ENCODE measurements at regions not wholly inside any gene's neighbourhood (a gene's known extent, or its start where the extent isn't known, plus 50 kb on each side); places are given as distances from the start of the nearest gene placed in this dataset.

DNA sequence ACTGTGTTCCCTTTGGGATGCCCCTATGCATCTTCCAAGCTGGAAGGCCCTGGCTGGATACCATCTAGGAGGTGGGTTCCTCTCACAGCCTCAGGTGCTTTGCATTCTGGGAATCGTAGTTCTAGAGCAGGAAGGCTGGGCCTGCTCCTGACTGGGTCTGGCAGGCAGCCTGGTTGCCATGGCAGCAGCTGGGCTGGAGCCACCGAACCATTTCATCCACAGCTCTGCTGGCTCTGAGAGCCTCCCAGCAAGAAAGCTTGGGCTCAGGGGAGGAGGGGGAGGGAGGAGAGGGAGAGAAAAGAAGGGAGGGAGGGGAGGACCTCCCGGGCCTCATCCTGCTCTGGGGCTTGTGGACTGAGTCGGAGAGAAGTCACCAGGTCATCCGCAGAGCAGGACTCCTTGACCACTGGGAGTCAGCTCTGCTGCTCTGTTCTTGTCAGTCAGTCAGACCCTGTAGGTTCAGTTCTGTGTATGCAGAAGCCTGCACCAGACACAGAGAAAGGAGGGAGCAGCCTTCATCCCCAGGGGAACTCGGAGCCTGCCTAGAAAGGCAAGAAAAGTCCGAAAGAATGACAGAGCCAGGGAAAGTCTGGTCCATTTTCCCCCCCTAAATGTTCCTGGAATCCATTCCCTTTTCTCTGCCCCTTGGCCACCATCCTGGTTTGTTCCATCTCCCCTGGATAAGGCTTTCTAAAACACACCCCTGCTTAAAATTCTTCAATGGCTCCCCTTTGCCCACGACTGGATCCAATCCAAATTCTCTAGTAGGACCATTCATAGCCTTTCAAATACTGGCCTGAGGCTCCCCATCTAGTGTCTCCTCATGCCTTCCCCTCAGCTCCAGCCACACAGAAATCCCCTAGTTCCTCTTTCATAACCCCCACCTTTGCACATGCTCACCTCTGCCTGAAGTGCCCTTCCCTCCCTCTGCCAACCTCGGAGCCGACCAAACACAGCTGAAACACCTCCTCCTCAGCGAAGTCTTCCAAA is 65.4 kb upstream of the ARAP3 start:
- no peak for DNase-seq (ENCODE audit: low read depth in 2 of 2)

DNA sequence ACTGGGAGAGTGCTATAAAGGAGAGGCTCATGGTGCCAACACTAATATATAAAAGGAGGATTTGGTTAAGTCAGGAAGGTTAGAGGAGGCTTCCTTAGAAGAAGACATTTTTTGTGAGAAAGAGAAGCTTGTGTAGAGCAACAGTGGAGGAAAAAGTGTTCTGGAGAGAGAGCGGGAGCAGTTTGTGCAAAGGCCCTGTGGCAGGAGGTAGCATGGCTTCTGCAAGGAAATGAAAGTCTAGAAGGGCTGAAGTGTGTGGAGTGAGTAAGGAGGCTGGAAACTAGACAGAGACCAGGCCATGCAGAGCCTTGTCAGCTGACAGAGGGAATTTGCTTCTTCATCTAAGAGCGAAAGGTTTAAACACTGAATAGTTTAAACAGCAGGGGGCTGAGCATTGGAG is 64.4 kb upstream of the ARAP3 start:
- no peak for DNase-seq (ENCODE audit: low read depth in 2 of 2)

DNA sequence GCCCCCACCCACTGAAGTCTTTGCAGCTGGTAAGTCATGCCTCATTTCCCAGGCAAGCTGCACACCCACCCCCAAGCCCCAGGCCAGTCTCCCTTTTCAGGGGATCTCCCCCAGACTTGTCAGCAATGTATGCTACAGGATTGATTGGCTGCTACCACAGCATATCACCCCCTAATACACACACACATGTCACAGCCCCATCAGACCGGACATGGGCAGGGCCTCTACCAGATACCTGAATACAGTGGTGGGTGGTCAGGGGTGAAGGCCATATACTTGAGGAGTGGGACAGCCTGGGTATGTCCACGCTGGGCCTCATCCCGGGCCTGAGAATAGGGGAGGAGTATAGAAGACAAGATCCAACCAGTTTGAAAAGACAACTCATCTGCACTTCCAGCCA is 63.4 kb upstream of the ARAP3 start:
- DNase-seq (ENCODE audit: low read depth in 2 of 2), result no peak

DNA sequence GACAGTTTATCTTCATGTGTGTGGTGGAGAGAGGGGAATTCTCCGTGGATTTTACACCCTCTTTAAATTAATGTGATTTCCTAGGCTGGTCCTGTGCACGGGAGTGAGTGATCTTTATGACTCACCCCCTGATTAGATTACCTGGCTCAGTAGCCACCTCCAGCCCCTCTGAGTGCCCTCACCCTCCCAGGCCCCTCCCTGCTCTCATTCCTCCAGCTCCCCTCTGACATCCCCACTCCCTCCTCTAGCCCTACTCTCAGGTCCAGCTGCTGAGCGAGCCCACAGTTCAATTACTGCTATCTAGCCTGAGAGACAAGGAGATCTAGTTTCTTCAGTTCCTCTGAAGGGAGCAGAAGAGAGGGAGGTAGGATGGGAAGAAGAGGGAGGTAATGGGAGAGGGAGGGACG is 61.8 kb upstream of the ARAP3 start:
- DNase-seq (ENCODE audit: low read depth in 2 of 2), result no peak

DNA sequence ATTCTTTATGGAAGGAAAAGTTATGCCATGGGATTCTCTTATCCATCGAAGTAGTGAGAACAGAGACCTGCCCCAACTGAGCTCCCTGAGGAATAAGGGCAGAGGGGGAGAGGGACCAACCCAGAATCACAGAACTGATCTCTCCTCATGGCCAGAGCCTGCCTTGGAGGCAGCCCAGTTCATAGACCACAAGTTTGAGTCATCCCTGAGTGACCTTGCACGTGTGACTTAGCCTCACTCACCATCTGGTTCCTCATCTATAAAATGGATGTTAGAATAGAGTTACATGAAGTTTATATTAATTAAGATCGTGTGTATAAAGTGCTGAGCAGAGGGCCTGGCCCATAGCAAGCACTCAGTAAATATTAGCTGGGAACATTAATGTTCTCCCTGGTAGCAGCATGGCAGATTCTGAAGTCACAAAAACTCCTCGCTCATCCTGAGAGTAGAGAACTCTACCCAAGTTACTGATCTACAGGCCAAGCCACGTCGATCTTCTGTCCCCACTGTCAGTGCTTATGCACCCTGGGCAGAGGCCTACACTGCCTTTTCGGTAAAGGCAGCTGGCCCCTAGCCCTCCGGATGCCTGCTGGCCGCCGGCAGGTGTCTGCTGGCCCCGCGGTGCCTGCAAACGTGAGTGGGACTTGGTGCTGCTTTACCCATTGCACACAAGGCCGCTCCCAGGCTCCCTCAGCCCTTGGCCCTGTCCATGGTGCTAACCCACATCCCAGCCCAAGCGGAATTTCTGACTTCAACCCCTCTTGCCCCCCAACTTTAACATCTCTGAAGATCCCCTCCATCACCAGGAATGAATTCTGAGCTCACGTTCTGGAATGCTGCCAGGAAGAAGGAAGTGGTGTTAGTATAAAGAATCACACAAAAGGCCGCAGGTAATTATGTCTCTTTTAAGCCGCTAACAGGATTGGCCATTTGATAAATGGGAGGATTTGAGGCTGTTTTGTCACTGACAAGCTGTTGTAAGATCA is 61.1 kb upstream of the ARAP3 start:
- no peak for DNase-seq (ENCODE audit: low read depth in 2 of 2)

DNA sequence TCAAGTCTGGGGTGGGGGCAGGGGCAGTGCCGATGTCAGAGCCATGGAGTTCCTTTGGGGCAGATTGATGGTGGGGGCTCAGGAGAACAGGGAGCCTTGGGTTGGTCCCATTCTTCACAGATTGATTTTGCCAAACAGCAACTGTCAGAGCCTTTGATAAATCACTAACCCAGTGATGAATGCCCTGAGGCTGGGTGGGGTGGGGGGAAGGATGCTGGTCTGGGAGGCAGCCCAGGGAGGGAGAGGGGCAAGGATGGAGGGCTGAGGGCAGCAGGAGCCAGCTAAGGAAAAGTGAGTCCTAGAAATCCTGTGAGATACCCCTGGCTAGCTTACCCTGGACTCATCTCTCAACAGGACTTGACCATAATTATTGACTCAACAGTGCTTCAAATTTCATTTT is 60.1 kb upstream of the ARAP3 start:
- no peak for DNase-seq (ENCODE audit: low read depth in 2 of 2)

DNA sequence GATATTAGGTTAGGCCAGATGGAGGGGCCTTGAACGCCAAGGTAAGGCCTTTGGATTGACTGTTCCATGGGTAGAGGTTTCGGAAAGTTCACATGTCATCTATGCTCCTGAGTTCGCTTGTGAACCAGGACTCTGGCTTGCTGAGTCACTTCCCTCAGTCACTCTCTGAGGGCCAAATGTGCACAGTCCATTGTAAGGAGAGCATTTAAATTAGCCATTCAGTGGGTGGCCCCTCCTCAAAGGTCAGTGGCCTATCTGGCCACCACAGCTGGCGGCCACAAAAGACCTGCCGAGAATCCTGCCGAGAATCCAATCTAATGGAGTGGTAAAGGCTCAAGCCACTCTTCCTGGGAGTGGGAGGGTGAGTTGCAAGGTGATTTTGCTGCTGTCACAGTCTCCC is 58.9 kb upstream of the ARAP3 start:
- no peak for DNase-seq (ENCODE audit: low read depth in 2 of 2)

DNA sequence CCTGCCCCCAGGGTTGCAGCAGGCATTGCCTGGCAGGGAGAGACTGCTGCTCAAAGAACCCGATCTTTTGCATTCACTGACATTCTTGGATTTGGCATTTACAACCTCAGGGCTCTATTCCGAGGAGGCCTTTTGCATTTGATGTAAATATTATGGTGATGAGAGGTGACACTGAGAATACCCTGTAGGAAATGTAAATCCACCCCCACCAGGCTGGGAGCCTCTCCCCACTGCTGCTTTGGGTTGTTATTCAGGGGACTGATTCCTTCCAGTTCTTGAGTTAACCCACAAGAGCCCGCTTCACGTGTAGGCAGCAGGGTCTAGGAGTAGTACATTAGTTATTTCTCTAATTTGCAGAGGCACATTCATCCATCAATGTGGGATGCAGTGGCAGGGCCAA is 55.5 kb upstream of the ARAP3 start:
- DNase-seq (ENCODE audit: low read depth in 2 of 2), result no peak

DNA sequence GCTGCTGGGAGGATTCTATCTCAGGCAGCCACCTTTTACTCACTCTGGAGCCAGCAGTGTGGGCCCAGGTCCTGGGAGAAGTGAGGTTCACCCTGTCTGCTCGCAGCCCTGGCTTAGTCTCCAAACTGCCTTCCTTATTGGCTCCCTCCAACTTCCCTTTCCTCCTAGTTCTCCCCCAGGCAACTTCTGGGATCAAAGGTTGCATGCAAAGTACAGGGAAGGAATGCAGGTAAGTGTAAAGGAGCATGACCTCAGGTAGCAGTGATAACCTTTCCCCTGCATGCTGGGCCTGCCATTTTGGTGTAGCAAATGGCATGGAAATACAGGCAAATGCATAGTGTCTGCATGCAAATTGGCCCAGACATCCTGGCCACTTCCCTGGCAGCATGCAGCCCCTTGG is 53.8 kb upstream of the ARAP3 start:
- DNase-seq (ENCODE audit: low read depth in 2 of 2), result no peak

DNA sequence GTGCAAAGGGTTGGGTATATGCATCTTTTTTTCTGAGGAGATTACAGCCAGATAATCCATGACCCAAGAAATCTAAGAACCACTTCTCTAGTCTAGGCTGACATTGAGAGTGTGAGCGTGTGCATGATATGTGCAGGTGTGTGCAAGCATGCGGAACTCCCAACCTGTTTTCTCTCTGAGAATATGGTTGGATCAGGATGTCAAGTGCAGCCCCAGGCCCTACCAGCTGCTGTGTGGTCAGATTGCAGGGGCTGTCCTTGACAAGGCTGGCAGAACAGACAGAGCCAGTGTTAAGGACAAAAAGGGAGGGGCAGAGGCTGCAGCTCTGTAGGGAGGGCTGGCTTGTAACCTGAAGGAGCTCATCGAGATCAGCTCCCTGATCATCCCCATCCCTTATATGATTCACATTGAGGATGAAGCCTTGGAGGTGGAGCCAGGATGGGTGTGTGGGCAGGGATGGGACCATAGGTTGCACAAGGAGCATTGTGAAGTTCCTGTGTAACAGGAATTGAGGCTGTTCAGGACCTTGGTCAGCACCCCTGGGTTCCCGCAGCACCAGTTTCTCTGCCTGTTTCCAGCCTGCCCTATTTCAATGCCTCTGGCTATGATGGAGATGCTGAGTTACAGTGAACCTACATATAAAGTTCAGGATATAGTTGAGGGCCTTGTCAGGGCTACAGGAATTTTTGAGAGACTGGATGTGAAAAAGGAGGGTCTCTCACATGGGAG is 52.6 kb upstream of the ARAP3 start:
- peak in 1 of 2 donors; percentile 4 for DNase-seq (ENCODE audit: low read depth in 2 of 2)

DNA sequence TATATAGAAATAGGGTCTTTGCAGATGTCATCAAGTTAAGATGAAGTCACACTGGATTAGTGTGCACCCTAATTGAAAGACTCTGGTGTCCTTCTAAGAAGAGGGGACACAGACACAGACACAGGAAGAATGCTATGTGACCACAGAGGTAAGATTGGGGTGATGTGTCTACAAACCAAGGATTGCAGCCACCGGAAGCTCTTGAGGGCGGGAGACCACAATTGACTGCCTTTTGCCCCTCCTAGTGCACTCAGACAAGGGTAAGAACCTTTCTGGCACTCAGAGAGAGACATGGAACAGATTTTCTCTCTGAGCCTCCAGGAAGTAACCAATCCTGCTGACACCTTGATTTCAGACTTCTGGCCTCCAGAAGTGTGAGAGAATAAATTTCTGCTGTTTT is 51.2 kb upstream of the ARAP3 start:
- no peak for DNase-seq (ENCODE audit: low read depth in 2 of 2)

DNA sequence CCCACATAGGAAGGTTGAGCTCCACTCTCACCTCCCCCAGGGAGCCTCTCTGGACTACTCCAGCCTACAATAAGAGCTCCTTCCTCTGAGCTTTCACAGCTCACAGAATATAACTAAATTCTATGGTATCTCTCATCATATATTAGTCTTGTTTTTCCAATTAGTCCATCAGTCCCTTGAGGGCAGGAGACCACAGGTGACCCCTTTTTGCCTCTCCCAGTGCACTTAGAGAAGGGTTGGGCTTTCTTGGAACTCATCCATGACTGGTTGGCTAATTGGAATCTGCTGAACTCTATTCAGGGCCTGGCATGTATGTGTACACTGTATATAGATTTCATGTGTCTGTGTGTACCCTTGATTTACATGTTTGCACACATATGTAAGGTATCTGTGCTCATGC is 50.4 kb upstream of the ARAP3 start:
- no peak for DNase-seq (ENCODE audit: low read depth in 2 of 2)

Measured in stimulated activated CD4-positive, alpha-beta T cell treated with anti-CD3 and anti-CD28 coated beads, Interleukin-1b, Interleukin-23, amount 100 ng/mL, for 1 hour (primary cell).